HG03442 (cell line): ENCODE measurements at regions not wholly inside any gene's neighbourhood (a gene's known extent, or its start where the extent isn't known, plus 50 kb on each side); places are given as distances from the start of the nearest gene placed in this dataset.

ENCODE experiments used
- ATAC-seq: cut with Tn5 transposase; IDR thresholded peaks from one replicate; pipeline ENCODE4 v1.9.1; 2021; ENCODE audit warnings: mild to moderate bottlenecking, moderate library complexity; ENCODE audit not compliant: unreplicated experiment

GRCh38 chr5:82766206-82766605 lies 311.0 kb downstream of the TMEM167A start:
- no peak for ATAC-seq

GRCh38 chr5:82765765-82766164 lies 311.4 kb downstream of the TMEM167A start:
- ATAC-seq = no peak

- no peak for ATAC-seq
Measured at GRCh38 chr5:82760856-82761255, 316.3 kb downstream of the TMEM167A start.

- no peak for ATAC-seq
Measured at GRCh38 chr5:82758881-82759280, 318.3 kb downstream of the TMEM167A start.

- ATAC-seq = peak; percentile 94
Measured at GRCh38 chr5:82754759-82755158, 322.4 kb downstream of the TMEM167A start.

- no peak for ATAC-seq
Measured at GRCh38 chr5:82754036-82754746, 323.0 kb downstream of the TMEM167A start.

- ATAC-seq = no peak
Measured at GRCh38 chr5:82753374-82753773, 323.8 kb downstream of the TMEM167A start.

- ATAC-seq = no peak
Measured at GRCh38 chr5:82749461-82749820, 327.8 kb downstream of the TMEM167A start.

- no peak for ATAC-seq
Measured at GRCh38 chr5:82748688-82749460, 328.3 kb downstream of the TMEM167A start.

- ATAC-seq = no peak
Measured at GRCh38 chr5:82747986-82748385, 329.2 kb downstream of the TMEM167A start.

- no peak for ATAC-seq
Measured at GRCh38 chr5:82745016-82745415, 332.2 kb downstream of the TMEM167A start.

- ATAC-seq = no peak
Measured at GRCh38 chr5:82738681-82739269, 338.4 kb downstream of the TMEM167A start.

GRCh38 chr5:82735160-82735789 lies 341.9 kb downstream of the TMEM167A start:
- ATAC-seq = no peak

GRCh38 chr5:82734347-82734746 lies 342.8 kb downstream of the TMEM167A start:
- no peak for ATAC-seq

GRCh38 chr5:82730913-82731312 lies 346.3 kb downstream of the TMEM167A start:
- no peak for ATAC-seq

- no peak for ATAC-seq
Measured at GRCh38 chr5:82728926-82729702, 348.1 kb downstream of the TMEM167A start.

- no peak for ATAC-seq
Measured at GRCh38 chr5:82723168-82723567, 354.0 kb downstream of the TMEM167A start.

- no peak for ATAC-seq
Measured at GRCh38 chr5:82721087-82721410, 356.1 kb downstream of the TMEM167A start.

- ATAC-seq = no peak
Measured at GRCh38 chr5:82720213-82721086, 356.7 kb downstream of the TMEM167A start.

- ATAC-seq = peak; percentile 85
Measured at GRCh38 chr5:82719368-82719767, 357.8 kb downstream of the TMEM167A start.
